GM12878 (cell line): ENCODE measurements at regions not wholly inside any gene's neighbourhood (a gene's known extent, or its start where the extent isn't known, plus 50 kb on each side); places are given as distances from the start of the nearest gene placed in this dataset.
A peak's percentile ranks its signal among the peaks of the same experiment; 100 is the strongest.

Source experiments
- ATF7 ChIP-seq: fragments of 450-650 bp; IDR thresholded peaks from 2 replicates; pipeline ENCODE4 v1.6.1; 2016; ENCODE audit warnings: low read depth, mild to moderate bottlenecking
- BACH1 ChIP-seq: fragments of 450-650 bp; IDR thresholded peaks from 2 replicates; pipeline ENCODE4 v1.6.1; 2017; ENCODE audit warnings: mild to moderate bottlenecking, borderline replicate concordance
- BCL11A ChIP-seq: IDR thresholded peaks from 2 replicates; pipeline ENCODE4 v1.6.1; 2011; ENCODE audit warnings: low read depth, low read length
- BMI1 ChIP-seq: fragments of 450-650 bp; IDR thresholded peaks from 2 replicates; pipeline ENCODE4 v1.6.1; 2016; ENCODE audit warnings: mild to moderate bottlenecking, moderate library complexity, borderline replicate concordance
- DPF2 ChIP-seq: fragments of 450-650 bp; IDR thresholded peaks from 2 replicates; pipeline ENCODE4 v1.6.1; 2017; ENCODE audit warnings: mild to moderate bottlenecking
- HCFC1 ChIP-seq: fragments of 150-350 bp; IDR thresholded peaks from 2 replicates; pipeline ENCODE4 v1.6.1; 2014; ENCODE audit warnings: low read length
- HDGF ChIP-seq: fragments of 450-650 bp; IDR thresholded peaks from 2 replicates; pipeline ENCODE4 v1.6.1; 2016; ENCODE audit warnings: antibody characterized with exemption
- IKZF2 ChIP-seq, 2 experiments: fragments of 450-650 bp; IDR thresholded peaks; 2 replicates each; pipeline ENCODE4 v1.6.1; 2017; ENCODE audit warnings: mild to moderate bottlenecking in 2 of 2, moderate library complexity in 2 of 2
- KLF5 ChIP-seq: fragments of 450-650 bp; IDR thresholded peaks from 2 replicates; pipeline ENCODE4 v1.6.1; 2014; ENCODE audit warnings: mild to moderate bottlenecking; ENCODE audit not compliant: partially characterized antibody
- MYB ChIP-seq: fragments of 150-350 bp; IDR thresholded peaks from 2 replicates; pipeline ENCODE4 v1.6.1; 2014; ENCODE audit warnings: mild to moderate bottlenecking, low read depth, low read length, borderline replicate concordance
- NBN ChIP-seq: fragments of 450-650 bp; IDR thresholded peaks from 2 replicates; pipeline ENCODE4 v1.6.1; 2016
- PAX8 ChIP-seq: fragments of 450-650 bp; IDR thresholded peaks from 2 replicates; pipeline ENCODE4 v1.6.1; 2017; ENCODE audit warnings: mild to moderate bottlenecking, moderate library complexity
- PML ChIP-seq: IDR thresholded peaks from 2 replicates; pipeline ENCODE4 v1.6.1; 2012; ENCODE audit warnings: low read length, inconsistent platforms
- POLR2A ChIP-seq: IDR thresholded peaks from 2 replicates; pipeline ENCODE4 v1.6.1; 2011; ENCODE audit warnings: low read depth, mild to moderate bottlenecking, low read length
- RB1 ChIP-seq: fragments of 450-650 bp; formaldehyde crosslinking; IDR thresholded peaks from 2 replicates; pipeline ENCODE4 v1.6.1; 2017; ENCODE audit warnings: mild to moderate bottlenecking, borderline replicate concordance
- SP1 ChIP-seq: IDR thresholded peaks from one replicate; pipeline ENCODE4 v1.6.1; 2011; ENCODE audit warnings: low read depth, low read length
- SPI1 ChIP-seq: IDR thresholded peaks from 2 replicates; pipeline ENCODE4 v1.6.1; 2011; ENCODE audit warnings: low read depth, mild to moderate bottlenecking, low read length, moderate library complexity, borderline replicate concordance; ENCODE audit not compliant: insufficient read depth
- SREBF2 ChIP-seq: IDR thresholded peaks from 2 replicates; pipeline ENCODE4 v1.6.1; 2012; ENCODE audit warnings: mild to moderate bottlenecking, low read length
- STAT1 ChIP-seq: fragments of 450-650 bp; conservative IDR thresholded peaks from 2 replicates; pipeline ENCODE4 v1.6.1; 2014; ENCODE audit warnings: antibody characterized with exemption, mild to moderate bottlenecking
- TF ChIP-seq, protein P1 (sequence below): fragments of 450-650 bp; IDR thresholded peaks from 2 replicates; pipeline ENCODE4 v1.6.1; 2016; ENCODE audit warnings: mild to moderate bottlenecking
- TF ChIP-seq, protein P2 (sequence below): IDR thresholded peaks from 2 replicates; pipeline ENCODE4 v1.6.1; 2012; ENCODE audit warnings: low read depth, low read length, improper control_type of control experiment
- TF ChIP-seq, protein P3 (sequence below): fragments of 450-650 bp; IDR thresholded peaks from 2 replicates; pipeline ENCODE4 v1.6.1; 2016; ENCODE audit warnings: mild to moderate bottlenecking
- TF ChIP-seq, protein P4 (sequence below): IDR thresholded peaks from 2 replicates; pipeline ENCODE4 v1.6.1; 2011; ENCODE audit warnings: borderline replicate concordance, low read depth, mild to moderate bottlenecking, moderate library complexity, low read length; ENCODE audit not compliant: insufficient read depth, poor library complexity, severe bottlenecking
- TF ChIP-seq, protein P5 (sequence below): fragments of 450-650 bp; IDR thresholded peaks from 2 replicates; pipeline ENCODE4 v1.6.1; 2017; ENCODE audit warnings: mild to moderate bottlenecking

DNA sequence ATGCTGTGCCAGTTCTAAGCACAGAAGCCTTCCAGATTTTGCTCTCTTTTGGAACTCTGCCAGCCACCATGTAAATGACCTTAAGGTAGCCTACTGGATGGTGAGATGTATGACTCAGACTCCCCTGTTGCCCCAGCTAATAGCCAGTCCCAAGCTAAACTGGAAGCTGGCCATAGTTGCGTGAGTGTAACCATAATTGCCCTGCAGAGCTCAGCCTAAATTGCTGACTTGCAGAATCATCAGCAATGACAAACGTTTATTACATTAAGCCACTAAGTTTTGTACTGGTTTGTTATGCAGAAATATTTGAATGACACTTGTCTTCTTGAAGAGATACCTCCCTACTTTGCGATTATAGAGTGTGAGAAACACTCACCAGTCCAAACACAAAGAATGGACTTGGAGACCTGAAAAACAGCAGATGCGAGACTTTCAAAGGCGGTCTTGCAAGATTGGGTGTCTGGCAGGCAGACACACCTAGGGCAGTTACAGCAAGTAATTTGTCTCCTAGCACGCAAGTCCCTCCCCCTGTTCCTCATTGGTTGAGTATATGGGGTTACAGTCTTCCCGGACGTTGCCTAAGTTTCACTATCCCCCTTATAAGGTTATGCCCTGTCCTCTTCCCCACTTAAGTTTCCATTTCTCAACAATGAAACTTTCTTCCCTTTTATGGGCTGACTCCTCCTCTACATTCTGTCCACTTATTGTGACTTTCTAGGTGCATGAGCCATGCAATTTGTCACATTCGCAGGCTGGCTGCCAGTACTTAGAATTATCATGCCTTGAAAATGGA is 83.6 kb upstream of the XCR1 start (continued):
- TF ChIP-seq, protein P1, sequence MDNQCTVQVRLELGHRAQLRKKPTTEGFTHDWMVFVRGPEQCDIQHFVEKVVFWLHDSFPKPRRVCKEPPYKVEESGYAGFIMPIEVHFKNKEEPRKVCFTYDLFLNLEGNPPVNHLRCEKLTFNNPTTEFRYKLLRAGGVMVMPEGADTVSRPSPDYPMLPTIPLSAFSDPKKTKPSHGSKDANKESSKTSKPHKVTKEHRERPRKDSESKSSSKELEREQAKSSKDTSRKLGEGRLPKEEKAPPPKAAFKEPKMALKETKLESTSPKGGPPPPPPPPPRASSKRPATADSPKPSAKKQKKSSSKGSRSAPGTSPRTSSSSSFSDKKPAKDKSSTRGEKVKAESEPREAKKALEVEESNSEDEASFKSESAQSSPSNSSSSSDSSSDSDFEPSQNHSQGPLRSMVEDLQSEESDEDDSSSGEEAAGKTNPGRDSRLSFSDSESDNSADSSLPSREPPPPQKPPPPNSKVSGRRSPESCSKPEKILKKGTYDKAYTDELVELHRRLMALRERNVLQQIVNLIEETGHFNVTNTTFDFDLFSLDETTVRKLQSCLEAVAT, result peak; percentile 84; the same call in 1 of the 2 replicates
- TF ChIP-seq HDGF (0 out of 2 replicates have a peak, but pooled peaks have one; percentile 57), SPI1 (peak; percentile 20; the same call in 1 of the 2 replicates), KLF5 (peak; percentile 8), PAX8 (no peak), SREBF2 (no peak), MYB (no peak), ATF7 (peak; percentile 43; the same call in 1 of the 2 replicates), NBN (0 out of 2 replicates have a peak, but pooled peaks have one; percentile 73), IKZF2 (IDR thresholded peaks at IDR 0.05) (peak in 1 of 2 experiments; percentile 15; a peak in 1 of 4 replicates), DPF2 (peak; percentile 74), PML (peak; percentile 82), BMI1 (no peak), SP1 (peak; percentile 64), BACH1 (no peak), STAT1 (peak; percentile 100; the same call in 1 of the 2 replicates), HCFC1 (no peak), POLR2A (peak; percentile 84), RB1 (no peak), BCL11A (no peak)
- TF ChIP-seq, protein P2, sequence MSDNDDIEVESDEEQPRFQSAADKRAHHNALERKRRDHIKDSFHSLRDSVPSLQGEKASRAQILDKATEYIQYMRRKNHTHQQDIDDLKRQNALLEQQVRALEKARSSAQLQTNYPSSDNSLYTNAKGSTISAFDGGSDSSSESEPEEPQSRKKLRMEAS, result no peak
- TF ChIP-seq, protein P3, sequence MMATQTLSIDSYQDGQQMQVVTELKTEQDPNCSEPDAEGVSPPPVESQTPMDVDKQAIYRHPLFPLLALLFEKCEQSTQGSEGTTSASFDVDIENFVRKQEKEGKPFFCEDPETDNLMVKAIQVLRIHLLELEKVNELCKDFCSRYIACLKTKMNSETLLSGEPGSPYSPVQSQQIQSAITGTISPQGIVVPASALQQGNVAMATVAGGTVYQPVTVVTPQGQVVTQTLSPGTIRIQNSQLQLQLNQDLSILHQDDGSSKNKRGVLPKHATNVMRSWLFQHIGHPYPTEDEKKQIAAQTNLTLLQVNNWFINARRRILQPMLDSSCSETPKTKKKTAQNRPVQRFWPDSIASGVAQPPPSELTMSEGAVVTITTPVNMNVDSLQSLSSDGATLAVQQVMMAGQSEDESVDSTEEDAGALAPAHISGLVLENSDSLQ, result peak; percentile 77
- TF ChIP-seq, protein P4, sequence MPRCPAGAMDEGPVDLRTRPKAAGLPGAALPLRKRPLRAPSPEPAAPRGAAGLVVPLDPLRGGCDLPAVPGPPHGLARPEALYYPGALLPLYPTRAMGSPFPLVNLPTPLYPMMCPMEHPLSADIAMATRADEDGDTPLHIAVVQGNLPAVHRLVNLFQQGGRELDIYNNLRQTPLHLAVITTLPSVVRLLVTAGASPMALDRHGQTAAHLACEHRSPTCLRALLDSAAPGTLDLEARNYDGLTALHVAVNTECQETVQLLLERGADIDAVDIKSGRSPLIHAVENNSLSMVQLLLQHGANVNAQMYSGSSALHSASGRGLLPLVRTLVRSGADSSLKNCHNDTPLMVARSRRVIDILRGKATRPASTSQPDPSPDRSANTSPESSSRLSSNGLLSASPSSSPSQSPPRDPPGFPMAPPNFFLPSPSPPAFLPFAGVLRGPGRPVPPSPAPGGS, result no peak
- TF ChIP-seq, protein P5, sequence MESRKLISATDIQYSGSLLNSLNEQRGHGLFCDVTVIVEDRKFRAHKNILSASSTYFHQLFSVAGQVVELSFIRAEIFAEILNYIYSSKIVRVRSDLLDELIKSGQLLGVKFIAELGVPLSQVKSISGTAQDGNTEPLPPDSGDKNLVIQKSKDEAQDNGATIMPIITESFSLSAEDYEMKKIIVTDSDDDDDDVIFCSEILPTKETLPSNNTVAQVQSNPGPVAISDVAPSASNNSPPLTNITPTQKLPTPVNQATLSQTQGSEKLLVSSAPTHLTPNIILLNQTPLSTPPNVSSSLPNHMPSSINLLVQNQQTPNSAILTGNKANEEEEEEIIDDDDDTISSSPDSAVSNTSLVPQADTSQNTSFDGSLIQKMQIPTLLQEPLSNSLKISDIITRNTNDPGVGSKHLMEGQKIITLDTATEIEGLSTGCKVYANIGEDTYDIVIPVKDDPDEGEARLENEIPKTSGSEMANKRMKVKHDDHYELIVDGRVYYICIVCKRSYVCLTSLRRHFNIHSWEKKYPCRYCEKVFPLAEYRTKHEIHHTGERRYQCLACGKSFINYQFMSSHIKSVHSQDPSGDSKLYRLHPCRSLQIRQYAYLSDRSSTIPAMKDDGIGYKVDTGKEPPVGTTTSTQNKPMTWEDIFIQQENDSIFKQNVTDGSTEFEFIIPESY, result 0 out of 2 replicates have a peak, but pooled peaks have one; percentile 70
